ENCODE measurements at regions not wholly inside any gene's neighbourhood (a gene's known extent, or its start where the extent isn't known, plus 50 kb on each side); places are given as distances from the start of the nearest gene placed in this dataset.

DNA sequence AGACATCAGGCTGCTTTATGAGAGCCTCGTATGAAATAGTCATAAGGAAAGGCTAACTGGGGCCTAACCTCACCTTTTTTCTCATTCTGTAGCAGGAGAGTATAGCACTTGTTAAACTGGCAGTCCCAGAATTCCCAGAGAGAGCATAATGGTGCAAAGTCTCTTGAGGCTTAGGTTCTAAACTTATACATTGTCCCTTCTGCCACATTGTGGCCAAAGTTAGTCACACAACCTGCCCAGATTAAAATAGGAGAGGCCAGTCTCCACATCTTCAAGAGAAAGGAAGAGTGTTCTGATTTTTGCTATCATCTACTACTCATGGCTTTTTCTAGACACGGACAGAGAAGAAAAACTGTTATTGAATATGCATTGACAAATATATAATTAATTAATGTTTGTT, 1588.9 kb upstream of the PCDH7 start:
- peak; percentile 2 for DNase-seq (ENCODE audit: low read depth)
- H3K4me3 ChIP-seq (ENCODE audit: low read depth, low read length), result no peak overlapping the region
- TF ChIP-seq, protein P1, sequence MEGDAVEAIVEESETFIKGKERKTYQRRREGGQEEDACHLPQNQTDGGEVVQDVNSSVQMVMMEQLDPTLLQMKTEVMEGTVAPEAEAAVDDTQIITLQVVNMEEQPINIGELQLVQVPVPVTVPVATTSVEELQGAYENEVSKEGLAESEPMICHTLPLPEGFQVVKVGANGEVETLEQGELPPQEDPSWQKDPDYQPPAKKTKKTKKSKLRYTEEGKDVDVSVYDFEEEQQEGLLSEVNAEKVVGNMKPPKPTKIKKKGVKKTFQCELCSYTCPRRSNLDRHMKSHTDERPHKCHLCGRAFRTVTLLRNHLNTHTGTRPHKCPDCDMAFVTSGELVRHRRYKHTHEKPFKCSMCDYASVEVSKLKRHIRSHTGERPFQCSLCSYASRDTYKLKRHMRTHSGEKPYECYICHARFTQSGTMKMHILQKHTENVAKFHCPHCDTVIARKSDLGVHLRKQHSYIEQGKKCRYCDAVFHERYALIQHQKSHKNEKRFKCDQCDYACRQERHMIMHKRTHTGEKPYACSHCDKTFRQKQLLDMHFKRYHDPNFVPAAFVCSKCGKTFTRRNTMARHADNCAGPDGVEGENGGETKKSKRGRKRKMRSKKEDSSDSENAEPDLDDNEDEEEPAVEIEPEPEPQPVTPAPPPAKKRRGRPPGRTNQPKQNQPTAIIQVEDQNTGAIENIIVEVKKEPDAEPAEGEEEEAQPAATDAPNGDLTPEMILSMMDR (IDR thresholded peaks at IDR 0.05; ENCODE audit: insufficient read depth, low read length), result no peak

DNA sequence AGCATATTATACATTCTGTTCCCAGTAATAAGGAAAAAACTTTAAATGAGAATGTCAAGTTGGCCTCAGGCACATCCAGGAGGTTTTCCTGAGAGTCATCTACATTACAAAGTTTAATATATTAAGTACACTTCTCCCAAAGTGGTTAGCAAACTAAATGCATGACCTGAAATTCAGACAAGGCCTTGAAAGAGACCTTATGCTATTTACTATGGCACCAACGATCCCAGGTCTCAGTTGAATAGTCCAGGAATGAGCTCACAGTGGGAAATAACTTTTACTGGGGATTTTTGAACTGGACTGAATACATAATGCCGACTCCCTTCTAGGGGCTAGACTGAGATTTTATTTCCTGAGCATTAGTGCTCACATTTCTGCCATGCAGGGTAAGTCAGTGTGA, 1577.5 kb upstream of the PCDH7 start:
- no peak overlapping the region for H3K4me3 ChIP-seq (ENCODE audit: low read depth, low read length)
- TF ChIP-seq, protein P1 (IDR thresholded peaks at IDR 0.05; ENCODE audit: insufficient read depth, low read length), result no peak
- no peak for DNase-seq (ENCODE audit: low read depth)

DNA sequence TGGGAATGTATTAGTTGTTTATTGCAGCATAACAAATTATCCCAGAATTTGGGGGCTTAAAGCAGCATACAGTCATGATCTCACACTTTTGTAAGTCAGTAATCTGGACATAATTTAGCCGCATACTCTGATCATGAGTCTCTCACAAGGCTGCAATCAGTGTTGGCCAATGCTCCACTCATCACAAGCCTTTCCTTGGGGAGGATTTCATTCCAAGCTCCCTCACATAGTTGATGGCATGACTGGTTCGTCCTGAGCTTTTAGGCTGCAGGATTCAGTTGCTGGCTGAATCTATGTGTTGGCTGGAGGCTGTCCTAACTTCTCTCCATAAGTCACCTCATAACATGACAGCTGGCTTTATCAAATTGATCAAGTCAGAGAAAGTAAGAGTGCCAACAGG, 1568.6 kb upstream of the PCDH7 start:
- TF ChIP-seq, protein P1 (IDR thresholded peaks at IDR 0.05; ENCODE audit: insufficient read depth, low read length), result no peak
- no peak overlapping the region for H3K4me3 ChIP-seq (ENCODE audit: low read depth, low read length)
- DNase-seq (ENCODE audit: low read depth), result peak; percentile 7

DNA sequence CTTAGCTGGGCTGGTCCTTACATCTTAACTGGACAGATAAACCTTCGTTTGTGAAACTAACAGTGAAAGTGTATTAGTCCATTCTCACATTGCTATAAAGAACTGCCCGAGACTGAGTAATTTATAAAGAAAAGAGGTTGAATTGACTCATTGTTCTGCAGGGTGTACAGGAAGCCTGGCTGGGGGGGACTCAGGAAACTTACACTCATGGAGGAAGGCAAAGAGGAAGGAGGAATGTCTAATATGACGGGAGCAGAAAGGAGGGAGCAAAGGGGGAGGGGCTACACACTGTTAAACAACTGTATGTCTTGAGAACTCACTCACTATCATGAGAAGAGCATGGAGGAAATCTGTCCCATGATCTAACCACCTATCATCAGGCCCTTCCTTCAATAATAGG, 1566.5 kb upstream of the PCDH7 start:
- DNase-seq (ENCODE audit: low read depth), result no peak
- TF ChIP-seq, protein P1 (IDR thresholded peaks at IDR 0.05; ENCODE audit: insufficient read depth, low read length), result no peak
- no peak overlapping the region for H3K4me3 ChIP-seq (ENCODE audit: low read depth, low read length)

DNA sequence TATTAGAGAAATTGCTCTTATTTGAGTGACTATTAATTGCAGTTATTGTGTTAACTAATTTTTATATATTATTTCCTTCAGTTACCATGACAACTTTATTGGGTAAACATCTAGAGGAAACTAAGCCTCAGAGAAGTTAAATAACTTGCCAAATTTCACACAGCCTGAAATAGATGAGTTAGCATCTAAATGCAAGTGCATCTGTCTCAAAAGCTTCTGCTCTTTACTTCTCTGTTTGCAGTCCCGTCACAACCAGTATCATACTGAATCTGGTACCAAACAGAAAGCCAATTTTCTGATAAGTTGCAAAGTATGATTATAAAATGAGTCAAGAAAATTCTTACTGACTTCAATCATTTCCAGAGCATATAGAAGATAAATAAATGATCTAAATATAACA, 1544.9 kb upstream of the PCDH7 start:
- no peak for DNase-seq (ENCODE audit: low read depth)
- H3K4me3 ChIP-seq (ENCODE audit: low read depth, low read length), result no peak overlapping the region
- TF ChIP-seq, protein P1 (IDR thresholded peaks at IDR 0.05; ENCODE audit: insufficient read depth, low read length), result no peak

DNA sequence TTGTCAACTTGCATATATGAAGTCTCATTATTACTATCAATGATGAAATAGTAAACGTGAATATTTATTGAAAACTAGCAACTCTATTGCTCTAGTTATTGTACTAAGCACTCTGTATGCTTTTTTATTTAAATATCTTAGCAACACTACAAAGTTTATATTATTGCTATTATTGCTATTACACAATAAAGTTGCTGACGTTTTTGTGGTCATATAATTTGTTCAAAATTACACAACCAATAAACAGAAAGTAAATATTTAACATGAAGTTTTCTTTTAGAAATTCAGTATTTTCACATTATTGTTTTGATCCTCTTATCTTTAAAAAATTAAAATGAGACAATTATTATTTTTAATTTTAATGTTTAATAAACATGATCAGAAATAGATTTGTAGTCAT, 1521.1 kb upstream of the PCDH7 start:
- TF ChIP-seq, protein P1 (IDR thresholded peaks at IDR 0.05; ENCODE audit: insufficient read depth, low read length), result no peak
- DNase-seq (ENCODE audit: low read depth), result no peak
- H3K4me3 ChIP-seq (ENCODE audit: low read depth, low read length), result no peak overlapping the region

DNA sequence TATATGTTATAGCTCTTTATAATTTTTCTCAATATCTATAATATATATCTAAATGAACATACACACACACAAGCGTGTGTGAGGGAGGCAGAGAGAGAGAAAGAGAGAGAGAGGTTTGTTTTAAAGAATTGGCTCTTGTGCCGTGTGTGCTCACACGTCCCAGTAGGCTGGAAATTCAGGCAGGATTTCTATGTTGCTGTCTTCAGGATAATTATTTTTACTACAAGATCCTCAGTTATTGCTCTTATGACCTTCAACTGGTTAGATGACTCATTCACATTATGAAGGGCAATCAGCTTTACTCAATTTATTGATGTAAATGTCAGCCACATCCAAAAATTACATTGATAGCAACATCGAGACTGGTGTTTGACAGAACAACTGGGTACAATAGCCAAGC, 1520.7 kb upstream of the PCDH7 start:
- TF ChIP-seq, protein P1 (IDR thresholded peaks at IDR 0.05; ENCODE audit: insufficient read depth, low read length), result no peak
- no peak for DNase-seq (ENCODE audit: low read depth)
- no peak overlapping the region for H3K4me3 ChIP-seq (ENCODE audit: low read depth, low read length)

Data from fibroblast of the aortic adventitia (primary cell).